SU-DHL-6 (cell line): ENCODE measurements at regions not wholly inside any gene's neighbourhood (a gene's known extent, or its start where the extent isn't known, plus 50 kb on each side); places are given as distances from the start of the nearest gene placed in this dataset.

Experiments
- H2AFZ ChIP-seq: fragments of 200-600 bp; sonication (generic); 2 replicates; pipeline ENCODE4 v1.6.1; 2014; ENCODE audit warnings: low read depth, mild to moderate bottlenecking, moderate library complexity, mixed read lengths, antibody characterized with exemption, low read length; ENCODE audit not compliant: severe bottlenecking
- H3F3A ChIP-seq: fragments of 200-600 bp; shearing (Covaris generic); 2 replicates; pipeline ENCODE4 v1.6.0; 2016; ENCODE audit warnings: antibody characterized with exemption, mild to moderate bottlenecking; ENCODE audit not compliant: insufficient read depth
- H3K27ac ChIP-seq: fragments of 200-600 bp; sonication (generic); 2 replicates; pipeline ENCODE4 v1.5.1; 2016; ENCODE audit warnings: low read depth, mild to moderate bottlenecking, low read length, moderate library complexity, mixed read lengths
- H3K27me3 ChIP-seq: fragments of 200-600 bp; sonication (generic), shearing (Covaris generic); 2 replicates; pipeline ENCODE4 v1.6.0; 2014; ENCODE audit warnings: mild to moderate bottlenecking, low read length
- H3K36me3 ChIP-seq: fragments of 200-600 bp; sonication (generic); 2 replicates; pipeline ENCODE4 v1.6.1; 2014; ENCODE audit warnings: mild to moderate bottlenecking, low read length, mixed read lengths
- H3K4me2 ChIP-seq: fragments of 300-600, 200-600 bp; shearing (Covaris generic), sonication (generic); 2 replicates; pipeline ENCODE4 v1.6.0; 2014; ENCODE audit warnings: low read length, low read depth, mild to moderate bottlenecking; ENCODE audit not compliant: poor library complexity, severe bottlenecking
- H3K4me3 ChIP-seq: fragments of 200-600 bp; sonication (generic); 2 replicates; pipeline ENCODE4 v1.5.1; 2014; ENCODE audit warnings: antibody characterized with exemption, low read length, mild to moderate bottlenecking, mixed read lengths; ENCODE audit not compliant: insufficient read depth, poor library complexity, severe bottlenecking
- H3K79me2 ChIP-seq: fragments of 200-600 bp; sonication (generic); 2 replicates; pipeline ENCODE4 v1.6.1; 2014; ENCODE audit warnings: mild to moderate bottlenecking, low read length, moderate library complexity; ENCODE audit not compliant: insufficient read depth
- H3K9ac ChIP-seq: fragments of 200-600 bp; sonication (generic); 2 replicates; pipeline ENCODE4 v1.7.0; 2014; ENCODE audit warnings: mild to moderate bottlenecking, low read length
- H3K9me2 ChIP-seq: fragments of 200-600 bp; sonication (generic); replicated peaks from 2 replicates; pipeline ENCODE4 v1.6.1; 2014; ENCODE audit warnings: low read length; ENCODE audit not compliant: insufficient read depth
- H3K9me3 ChIP-seq: fragments of 200-600 bp; sonication (generic); 2 replicates; pipeline ENCODE4 v1.6.1; 2014; ENCODE audit warnings: low read length, mixed read lengths; ENCODE audit not compliant: insufficient read depth
- H4K20me1 ChIP-seq: fragments of 200-600 bp; sonication (generic); 2 replicates; pipeline ENCODE4 v1.6.1; 2014; ENCODE audit warnings: low read depth, mild to moderate bottlenecking, antibody characterized with exemption, low read length, moderate library complexity, mixed read lengths
- CTCF ChIP-seq: fragments of 200-600 bp; sonication (generic); IDR thresholded peaks from one replicate; pipeline ENCODE4 v1.5.1; 2017; ENCODE audit warnings: antibody characterized with exemption, mild to moderate bottlenecking, low read length, moderate library complexity; ENCODE audit not compliant: insufficient read depth, poor library complexity, severe bottlenecking
- EZH2phosphoT487 ChIP-seq: fragments of 200-600 bp; sonication (generic), shearing (Covaris generic); conservative IDR thresholded peaks from 2 replicates; pipeline ENCODE4 v1.6.1; 2018; ENCODE audit warnings: mild to moderate bottlenecking, antibody characterized with exemption, low read length, moderate library complexity, mixed read lengths

GRCh38 chr13:73662833-73663232 lies 471.4 kb downstream of the KLF12 start:
- H3K9ac ChIP-seq = no peak overlapping the region
- no peak overlapping the region for H3K4me2 ChIP-seq
- no peaks in the 10 kb centered on the region for H3K27me3 ChIP-seq
- no peaks in the 10 kb centered on the region for H3K79me2 ChIP-seq
- H4K20me1 ChIP-seq = no peaks in the 10 kb centered on the region
- H3K36me3 ChIP-seq = no peaks in the 10 kb centered on the region
- H3K27ac ChIP-seq = no peak overlapping the region
- no peak overlapping the region for H3K4me3 ChIP-seq
- H3F3A ChIP-seq = no peaks in the 10 kb centered on the region
- TF ChIP-seq CTCF (no peak), EZH2phosphoT487 (no peak)
- H3K9me2 ChIP-seq = no peaks in the 10 kb centered on the region
- no peaks in the 10 kb centered on the region for H3K9me3 ChIP-seq
- H2AFZ ChIP-seq = no peak overlapping the region

GRCh38 chr13:73661687-73662425 lies 472.3 kb downstream of the KLF12 start:
- H3K79me2 ChIP-seq = no peaks in the 10 kb centered on the region
- no peaks in the 10 kb centered on the region for H4K20me1 ChIP-seq
- H3K36me3 ChIP-seq = no peaks in the 10 kb centered on the region
- no peak overlapping the region for H3K9ac ChIP-seq
- TF ChIP-seq CTCF = no peak
- no peak for TF ChIP-seq EZH2phosphoT487
- H2AFZ ChIP-seq = no peak overlapping the region
- H3K4me3 ChIP-seq = no peak overlapping the region
- no peaks in the 10 kb centered on the region for H3F3A ChIP-seq
- no peak overlapping the region for H3K4me2 ChIP-seq
- no peaks in the 10 kb centered on the region for H3K27me3 ChIP-seq
- no peaks in the 10 kb centered on the region for H3K9me2 ChIP-seq
- no peaks in the 10 kb centered on the region for H3K9me3 ChIP-seq
- H3K27ac ChIP-seq = no peak overlapping the region

GRCh38 chr13:73661066-73661465 lies 473.1 kb downstream of the KLF12 start:
- Histone ChIP-seq H2AFZ (no peak overlapping the region), H3K36me3 (no peaks in the 10 kb centered on the region), H3K79me2 (no peaks in the 10 kb centered on the region), H3K4me2 (no peak overlapping the region), H3K27me3 (no peaks in the 10 kb centered on the region), H3K9ac (no peak overlapping the region), H3F3A (no peaks in the 10 kb centered on the region), H4K20me1 (no peaks in the 10 kb centered on the region), H3K27ac (no peak overlapping the region), H3K4me3 (no peak overlapping the region), H3K9me3 (no peaks in the 10 kb centered on the region), H3K9me2 (no peaks in the 10 kb centered on the region)
- TF ChIP-seq CTCF (no peak), EZH2phosphoT487 (no peak)
